HCT116 (cell line): ENCODE measurements at regions not wholly inside any gene's neighbourhood (a gene's known extent, or its start where the extent isn't known, plus 50 kb on each side); places are given as distances from the start of the nearest gene placed in this dataset.

ENCODE experiments used
- POLR2A ChIP-seq: IDR thresholded peaks from 2 replicates; pipeline ENCODE4 v1.7.0; 2011; ENCODE audit warnings: borderline replicate concordance; ENCODE audit not compliant: insufficient read depth, insufficient read length; ENCODE audit errors: extremely low read depth
- SP1 ChIP-seq: IDR thresholded peaks from 2 replicates; pipeline ENCODE4 v1.6.1; 2012; ENCODE audit warnings: low read depth

- TF ChIP-seq POLR2A (no peak), SP1 (no peak)
These were observed 71.3 kb upstream of the NYAP2 start for GRCh38 chr2:225328192-225328591.
